Bronchial epithelial cell (primary cell): ENCODE measurements at regions not wholly inside any gene's neighbourhood (a gene's known extent, or its start where the extent isn't known, plus 50 kb on each side); places are given as distances from the start of the nearest gene placed in this dataset.

Experiments used
- DNase-seq: peaks from one replicate; pipeline ENCODE4 v3.0.0-alpha.2; 2010; ENCODE audit warnings: low read depth
- FAIRE-seq: peaks from 2 replicates; lab custom pipeline; 2011; peaks lifted over from hg19 to GRCh38; lab: Jason Lieb, UNC
- H3K27me3 ChIP-seq: 2 replicates; pipeline ENCODE4 v1.5.1; 2011; ENCODE audit warnings: low read length; ENCODE audit not compliant: control insufficient read depth, insufficient read depth
- H3K36me3 ChIP-seq: 2 replicates; pipeline ENCODE4 v1.5.1; 2011; ENCODE audit warnings: low read length; ENCODE audit not compliant: control insufficient read depth, insufficient read depth
- H3K4me3 ChIP-seq: 2 replicates; pipeline ENCODE4 v1.5.1; 2011; ENCODE audit warnings: mild to moderate bottlenecking, low read depth, low read length, control low read depth
- CTCF ChIP-seq: IDR thresholded peaks from 2 replicates; pipeline ENCODE4 v1.5.1; 2011; ENCODE audit warnings: mild to moderate bottlenecking, moderate library complexity, low read length, control low read depth, inconsistent platforms; ENCODE audit not compliant: insufficient read depth, severe bottlenecking

- Histone ChIP-seq H3K36me3 (no peaks in the 10 kb centered on the region), H3K4me3 (no peak overlapping the region), H3K27me3 (no peaks in the 10 kb centered on the region)
- no peak for DNase-seq
- no peak for FAIRE-seq
- no peak for TF ChIP-seq CTCF
Measured at GRCh38 chr6:130769861-130770260, 57.3 kb upstream of the SMLR1 start.

GRCh38 chr6:130771741-130772140 lies 55.5 kb upstream of the SMLR1 start:
- FAIRE-seq: no peak
- no peaks in the 10 kb centered on the region for H3K36me3 ChIP-seq
- H3K4me3 ChIP-seq: no peak overlapping the region
- H3K27me3 ChIP-seq: no peaks in the 10 kb centered on the region
- no peak for TF ChIP-seq CTCF
- no peak for DNase-seq

GRCh38 chr6:130773860-130774259 lies 53.3 kb upstream of the SMLR1 start:
- DNase-seq (no peak), FAIRE-seq (no peak)
- Histone ChIP-seq H3K36me3 (no peaks in the 10 kb centered on the region), H3K4me3 (no peak overlapping the region), H3K27me3 (no peaks in the 10 kb centered on the region)
- no peak for TF ChIP-seq CTCF

- H3K4me3 ChIP-seq: no peak overlapping the region
- H3K27me3 ChIP-seq: no peaks in the 10 kb centered on the region
- FAIRE-seq: no peak
- no peak for DNase-seq
- no peaks in the 10 kb centered on the region for H3K36me3 ChIP-seq
- TF ChIP-seq CTCF: no peak
Measured at GRCh38 chr6:130775411-130776012, 51.7 kb upstream of the SMLR1 start.

- TF ChIP-seq CTCF: no peak
- no peaks in the 10 kb centered on the region for H3K27me3 ChIP-seq
- H3K36me3 ChIP-seq: no peaks in the 10 kb centered on the region
- DNase-seq: no peak
- no peak overlapping the region for H3K4me3 ChIP-seq
- FAIRE-seq: no peak
Measured at GRCh38 chr6:130776287-130776925, 50.8 kb upstream of the SMLR1 start.
